A549 (cell line): ENCODE measurements at regions not wholly inside any gene's neighbourhood (a gene's known extent, or its start where the extent isn't known, plus 50 kb on each side); places are given as distances from the start of the nearest gene placed in this dataset.

Source experiments
- CHD2 ChIP-seq: fragments of 150-350 bp; IDR thresholded peaks from 2 replicates; pipeline ENCODE4 v1.6.1; 2014; ENCODE audit warnings: low read length; ENCODE audit not compliant: partially characterized antibody
- HDAC2 ChIP-seq: fragments of 200-600 bp; sonication (generic); IDR thresholded peaks from 2 replicates; pipeline ENCODE4 v1.6.1; 2016
- HEYL ChIP-seq: fragments of 250-450 bp; sonication (Bioruptor Pico); IDR thresholded peaks from 2 replicates; pipeline ENCODE4 v1.8.0; 2021; ENCODE audit warnings: mild to moderate bottlenecking, moderate library complexity
- HOXB5 ChIP-seq: fragments of 250-450 bp; sonication (Bioruptor Pico); IDR thresholded peaks from 2 replicates; pipeline ENCODE4 v1.5.0; 2020; ENCODE audit warnings: mild to moderate bottlenecking, moderate library complexity
- MYC ChIP-seq: IDR thresholded peaks from 2 replicates; pipeline ENCODE4 v1.6.1; 2012; ENCODE audit warnings: mild to moderate bottlenecking, inconsistent platforms, low read length, improper control_type of control experiment, borderline replicate concordance
- POLR2A ChIP-seq: IDR thresholded peaks from 2 replicates; pipeline ENCODE4 v1.6.1; 2012; ENCODE audit warnings: mild to moderate bottlenecking, low read length
- RFX5 ChIP-seq: fragments of 450-650 bp; IDR thresholded peaks from 2 replicates; pipeline ENCODE4 v1.7.1; 2014; ENCODE audit warnings: antibody characterized with exemption, mild to moderate bottlenecking, moderate library complexity
- ZSCAN20 ChIP-seq: fragments of 250-450 bp; sonication (Bioruptor Pico); IDR thresholded peaks from 2 replicates; pipeline ENCODE4 v1.8.0; 2022; ENCODE audit warnings: mild to moderate bottlenecking, moderate library complexity
- TF ChIP-seq, protein P1 (sequence below): fragments of >200 bp; sonication (Bioruptor Twin); formaldehyde crosslinking; IDR thresholded peaks from 3 replicates; pipeline ENCODE4 v1.5.1; 2016
- TF ChIP-seq, protein P2 (sequence below): fragments of 450-650 bp; IDR thresholded peaks from 2 replicates; pipeline ENCODE4 v1.6.1; 2014; ENCODE audit warnings: antibody characterized with exemption

DNA sequence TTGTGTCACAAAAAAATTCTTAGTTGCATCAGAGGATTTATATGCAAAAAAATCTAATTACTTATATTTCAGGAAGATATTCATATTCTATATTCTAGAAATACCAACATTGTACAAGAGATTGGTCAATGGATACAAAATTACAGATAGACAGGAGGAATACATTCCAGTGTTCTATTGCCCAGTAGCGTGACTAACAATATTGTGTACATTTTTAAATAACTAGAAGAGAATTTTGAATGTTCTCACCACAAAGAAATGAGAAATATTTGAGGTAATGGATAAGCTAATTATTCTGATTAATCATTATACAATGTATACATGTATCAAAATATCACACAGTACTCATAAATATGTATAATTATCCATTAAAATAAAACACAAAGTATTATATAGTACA, 253.3 kb downstream of the IPMK start:
- TF ChIP-seq, protein P1, sequence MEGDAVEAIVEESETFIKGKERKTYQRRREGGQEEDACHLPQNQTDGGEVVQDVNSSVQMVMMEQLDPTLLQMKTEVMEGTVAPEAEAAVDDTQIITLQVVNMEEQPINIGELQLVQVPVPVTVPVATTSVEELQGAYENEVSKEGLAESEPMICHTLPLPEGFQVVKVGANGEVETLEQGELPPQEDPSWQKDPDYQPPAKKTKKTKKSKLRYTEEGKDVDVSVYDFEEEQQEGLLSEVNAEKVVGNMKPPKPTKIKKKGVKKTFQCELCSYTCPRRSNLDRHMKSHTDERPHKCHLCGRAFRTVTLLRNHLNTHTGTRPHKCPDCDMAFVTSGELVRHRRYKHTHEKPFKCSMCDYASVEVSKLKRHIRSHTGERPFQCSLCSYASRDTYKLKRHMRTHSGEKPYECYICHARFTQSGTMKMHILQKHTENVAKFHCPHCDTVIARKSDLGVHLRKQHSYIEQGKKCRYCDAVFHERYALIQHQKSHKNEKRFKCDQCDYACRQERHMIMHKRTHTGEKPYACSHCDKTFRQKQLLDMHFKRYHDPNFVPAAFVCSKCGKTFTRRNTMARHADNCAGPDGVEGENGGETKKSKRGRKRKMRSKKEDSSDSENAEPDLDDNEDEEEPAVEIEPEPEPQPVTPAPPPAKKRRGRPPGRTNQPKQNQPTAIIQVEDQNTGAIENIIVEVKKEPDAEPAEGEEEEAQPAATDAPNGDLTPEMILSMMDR, result no peak
- no peak for TF ChIP-seq RFX5
- TF ChIP-seq HEYL, result no peak
- TF ChIP-seq POLR2A, result no peak
- TF ChIP-seq, protein P2, sequence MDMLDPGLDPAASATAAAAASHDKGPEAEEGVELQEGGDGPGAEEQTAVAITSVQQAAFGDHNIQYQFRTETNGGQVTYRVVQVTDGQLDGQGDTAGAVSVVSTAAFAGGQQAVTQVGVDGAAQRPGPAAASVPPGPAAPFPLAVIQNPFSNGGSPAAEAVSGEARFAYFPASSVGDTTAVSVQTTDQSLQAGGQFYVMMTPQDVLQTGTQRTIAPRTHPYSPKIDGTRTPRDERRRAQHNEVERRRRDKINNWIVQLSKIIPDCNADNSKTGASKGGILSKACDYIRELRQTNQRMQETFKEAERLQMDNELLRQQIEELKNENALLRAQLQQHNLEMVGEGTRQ, result no peak
- no peak for TF ChIP-seq CHD2
- no peak for TF ChIP-seq HOXB5 (CRISPR knock-in tag)
- TF ChIP-seq MYC, result no peak
- TF ChIP-seq ZSCAN20 (CRISPR knock-in tag), result no peak
- TF ChIP-seq HDAC2, result no peak
